SU-DHL-6 (cell line): ENCODE measurements at regions not wholly inside any gene's neighbourhood (a gene's known extent, or its start where the extent isn't known, plus 50 kb on each side); places are given as distances from the start of the nearest gene placed in this dataset.

ENCODE experiments used
- H2AFZ ChIP-seq: fragments of 200-600 bp; sonication (generic); 2 replicates; pipeline ENCODE4 v1.6.1; 2014; ENCODE audit warnings: low read depth, mild to moderate bottlenecking, moderate library complexity, mixed read lengths, antibody characterized with exemption, low read length; ENCODE audit not compliant: severe bottlenecking
- H3F3A ChIP-seq: fragments of 200-600 bp; shearing (Covaris generic); 2 replicates; pipeline ENCODE4 v1.6.0; 2016; ENCODE audit warnings: antibody characterized with exemption, mild to moderate bottlenecking; ENCODE audit not compliant: insufficient read depth
- H3K27ac ChIP-seq: fragments of 200-600 bp; sonication (generic); 2 replicates; pipeline ENCODE4 v1.5.1; 2016; ENCODE audit warnings: low read depth, mild to moderate bottlenecking, low read length, moderate library complexity, mixed read lengths
- H3K27me3 ChIP-seq: fragments of 200-600 bp; sonication (generic), shearing (Covaris generic); 2 replicates; pipeline ENCODE4 v1.6.0; 2014; ENCODE audit warnings: mild to moderate bottlenecking, low read length
- H3K36me3 ChIP-seq: fragments of 200-600 bp; sonication (generic); 2 replicates; pipeline ENCODE4 v1.6.1; 2014; ENCODE audit warnings: mild to moderate bottlenecking, low read length, mixed read lengths
- H3K4me2 ChIP-seq: fragments of 300-600, 200-600 bp; shearing (Covaris generic), sonication (generic); 2 replicates; pipeline ENCODE4 v1.6.0; 2014; ENCODE audit warnings: low read length, low read depth, mild to moderate bottlenecking; ENCODE audit not compliant: poor library complexity, severe bottlenecking
- H3K4me3 ChIP-seq: fragments of 200-600 bp; sonication (generic); 2 replicates; pipeline ENCODE4 v1.5.1; 2014; ENCODE audit warnings: antibody characterized with exemption, low read length, mild to moderate bottlenecking, mixed read lengths; ENCODE audit not compliant: insufficient read depth, poor library complexity, severe bottlenecking
- H3K79me2 ChIP-seq: fragments of 200-600 bp; sonication (generic); 2 replicates; pipeline ENCODE4 v1.6.1; 2014; ENCODE audit warnings: mild to moderate bottlenecking, low read length, moderate library complexity; ENCODE audit not compliant: insufficient read depth
- H3K9ac ChIP-seq: fragments of 200-600 bp; sonication (generic); 2 replicates; pipeline ENCODE4 v1.7.0; 2014; ENCODE audit warnings: mild to moderate bottlenecking, low read length
- H3K9me2 ChIP-seq: fragments of 200-600 bp; sonication (generic); replicated peaks from 2 replicates; pipeline ENCODE4 v1.6.1; 2014; ENCODE audit warnings: low read length; ENCODE audit not compliant: insufficient read depth
- H3K9me3 ChIP-seq: fragments of 200-600 bp; sonication (generic); 2 replicates; pipeline ENCODE4 v1.6.1; 2014; ENCODE audit warnings: low read length, mixed read lengths; ENCODE audit not compliant: insufficient read depth
- H4K20me1 ChIP-seq: fragments of 200-600 bp; sonication (generic); 2 replicates; pipeline ENCODE4 v1.6.1; 2014; ENCODE audit warnings: low read depth, mild to moderate bottlenecking, antibody characterized with exemption, low read length, moderate library complexity, mixed read lengths
- EZH2phosphoT487 ChIP-seq: fragments of 200-600 bp; sonication (generic), shearing (Covaris generic); conservative IDR thresholded peaks from 2 replicates; pipeline ENCODE4 v1.6.1; 2018; ENCODE audit warnings: mild to moderate bottlenecking, antibody characterized with exemption, low read length, moderate library complexity, mixed read lengths
- TF ChIP-seq, protein P1 (sequence below): fragments of 200-600 bp; sonication (generic); IDR thresholded peaks from one replicate; pipeline ENCODE4 v1.5.1; 2017; ENCODE audit warnings: antibody characterized with exemption, mild to moderate bottlenecking, low read length, moderate library complexity; ENCODE audit not compliant: insufficient read depth, poor library complexity, severe bottlenecking

DNA sequence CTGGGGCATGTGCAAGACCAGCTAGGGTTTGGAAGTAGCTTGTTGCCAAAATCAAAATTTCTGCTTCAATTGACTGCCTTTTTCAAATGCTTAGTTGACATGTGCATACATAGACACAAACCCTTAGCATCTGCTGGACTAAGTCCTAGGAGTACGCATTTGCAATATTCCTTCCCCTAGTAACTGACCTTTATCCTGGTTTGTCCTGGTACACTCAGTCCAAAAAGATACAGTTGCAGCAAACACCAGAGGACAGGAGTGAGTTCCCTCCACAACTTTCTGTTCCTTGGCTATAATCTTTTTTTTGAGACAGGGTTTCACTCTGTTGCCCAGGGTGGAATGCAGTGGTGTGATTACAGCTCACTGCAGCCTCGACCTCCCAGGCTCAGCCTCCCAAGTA is 290.2 kb upstream of the ERCC4 start:
- Histone ChIP-seq H3K27me3 (no peaks in the 10 kb centered on the region), H3K27ac (no peak overlapping the region), H3K4me2 (no peak overlapping the region), H3K9me3 (no peaks in the 10 kb centered on the region), H3K9me2 (no peaks in the 10 kb centered on the region), H3F3A (no peaks in the 10 kb centered on the region), H2AFZ (no peak overlapping the region), H3K4me3 (no peak overlapping the region), H3K79me2 (no peaks in the 10 kb centered on the region), H3K36me3 (no peaks in the 10 kb centered on the region), H4K20me1 (no peaks in the 10 kb centered on the region), H3K9ac (no peak overlapping the region)
- TF ChIP-seq, protein P1, sequence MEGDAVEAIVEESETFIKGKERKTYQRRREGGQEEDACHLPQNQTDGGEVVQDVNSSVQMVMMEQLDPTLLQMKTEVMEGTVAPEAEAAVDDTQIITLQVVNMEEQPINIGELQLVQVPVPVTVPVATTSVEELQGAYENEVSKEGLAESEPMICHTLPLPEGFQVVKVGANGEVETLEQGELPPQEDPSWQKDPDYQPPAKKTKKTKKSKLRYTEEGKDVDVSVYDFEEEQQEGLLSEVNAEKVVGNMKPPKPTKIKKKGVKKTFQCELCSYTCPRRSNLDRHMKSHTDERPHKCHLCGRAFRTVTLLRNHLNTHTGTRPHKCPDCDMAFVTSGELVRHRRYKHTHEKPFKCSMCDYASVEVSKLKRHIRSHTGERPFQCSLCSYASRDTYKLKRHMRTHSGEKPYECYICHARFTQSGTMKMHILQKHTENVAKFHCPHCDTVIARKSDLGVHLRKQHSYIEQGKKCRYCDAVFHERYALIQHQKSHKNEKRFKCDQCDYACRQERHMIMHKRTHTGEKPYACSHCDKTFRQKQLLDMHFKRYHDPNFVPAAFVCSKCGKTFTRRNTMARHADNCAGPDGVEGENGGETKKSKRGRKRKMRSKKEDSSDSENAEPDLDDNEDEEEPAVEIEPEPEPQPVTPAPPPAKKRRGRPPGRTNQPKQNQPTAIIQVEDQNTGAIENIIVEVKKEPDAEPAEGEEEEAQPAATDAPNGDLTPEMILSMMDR = no peak
- no peak for TF ChIP-seq EZH2phosphoT487

DNA sequence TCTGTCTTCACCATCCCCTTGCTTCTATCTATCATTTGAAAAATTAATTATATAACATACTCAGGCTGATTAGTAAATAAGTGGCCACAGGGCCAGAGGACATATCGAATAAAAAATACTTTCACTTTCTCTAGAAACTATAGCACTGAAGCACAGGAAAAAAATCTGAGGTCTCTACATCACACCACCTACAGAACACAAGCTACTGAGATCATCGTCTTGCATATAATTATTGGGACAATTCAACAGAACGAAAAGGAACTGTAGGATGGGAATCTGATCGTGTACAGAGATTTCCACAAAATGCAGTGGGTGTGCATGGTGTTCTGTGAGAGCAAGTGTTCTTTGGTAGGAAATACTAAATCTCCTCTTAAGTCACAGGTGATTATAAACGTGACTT is 289.6 kb upstream of the ERCC4 start:
- Histone ChIP-seq H2AFZ (no peak overlapping the region), H3K9ac (no peak overlapping the region), H3K4me2 (no peak overlapping the region), H3K9me2 (no peaks in the 10 kb centered on the region), H4K20me1 (no peaks in the 10 kb centered on the region), H3K27ac (no peak overlapping the region), H3F3A (no peaks in the 10 kb centered on the region), H3K36me3 (no peaks in the 10 kb centered on the region), H3K4me3 (no peak overlapping the region), H3K27me3 (no peaks in the 10 kb centered on the region), H3K9me3 (no peaks in the 10 kb centered on the region), H3K79me2 (no peaks in the 10 kb centered on the region)
- no peak for TF ChIP-seq EZH2phosphoT487
- TF ChIP-seq, protein P1 = no peak

DNA sequence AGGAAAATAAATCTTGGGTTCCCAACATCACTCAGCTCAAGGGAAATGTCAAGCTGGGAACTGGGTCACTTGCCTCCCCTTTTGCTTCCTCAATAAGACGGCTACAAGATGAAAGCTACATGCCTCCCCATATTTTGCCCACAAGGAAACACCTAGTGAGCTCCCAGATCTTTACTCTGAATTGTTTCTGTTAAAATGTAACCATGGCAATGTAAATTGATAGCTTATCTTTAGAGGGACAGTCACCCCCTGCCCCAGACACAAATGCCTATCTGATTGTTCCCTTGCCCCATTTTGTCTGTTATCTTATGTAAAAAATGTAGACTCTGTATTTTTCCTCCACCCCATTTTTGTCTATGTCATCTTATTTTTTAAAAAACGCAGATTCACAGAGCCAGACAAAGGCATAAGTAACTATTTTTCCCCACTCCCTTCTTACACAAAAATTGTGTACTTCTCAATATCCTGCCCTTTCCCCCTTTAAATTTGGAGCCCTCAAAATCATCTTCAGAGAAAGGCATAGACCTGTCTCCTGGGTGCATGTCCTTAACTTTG is 288.7 kb upstream of the ERCC4 start:
- Histone ChIP-seq H3K27me3 (no peaks in the 10 kb centered on the region), H3K4me3 (no peak overlapping the region), H3K9ac (no peak overlapping the region), H3K4me2 (no peak overlapping the region), H2AFZ (no peak overlapping the region), H3K9me2 (no peaks in the 10 kb centered on the region), H3F3A (no peaks in the 10 kb centered on the region), H3K9me3 (no peaks in the 10 kb centered on the region), H3K27ac (no peak overlapping the region), H3K79me2 (no peaks in the 10 kb centered on the region), H3K36me3 (no peaks in the 10 kb centered on the region), H4K20me1 (no peaks in the 10 kb centered on the region)
- TF ChIP-seq, protein P1 = no peak
- no peak for TF ChIP-seq EZH2phosphoT487
